Heart right ventricle (tissue), 16 donors: ENCODE measurements at regions not wholly inside any gene's neighbourhood (a gene's known extent, or its start where the extent isn't known, plus 50 kb on each side); places are given as distances from the start of the nearest gene placed in this dataset.
"Not testable (repeated sequence)": the region's sequence is repeated elsewhere in the genome, so short reads cannot be mapped to it uniquely, and the experiment has no call there.

Experiments used
- ATAC-seq, 8 donors: fragments of 200-7000 bp; cut with Tn5 transposase; one replicate each; pipeline ENCODE4 v1.9.1; 2020; ENCODE audit warnings: mild to moderate bottlenecking in 8 of 8, moderate library complexity in 8 of 8, moderate number of reproducible peaks in 1 of 8
- DNase-seq, 2 donors: peaks; one replicate each; pipeline ENCODE4 v3.0.0-alpha.2; 2020
- H3K27ac ChIP-seq, 10 donors: fragments of 200-600 bp; sonication (generic) in 2 of 10; one replicate each; pipeline versions ENCODE4 v1.5.0 to v1.8.0; 2020 to 2022; ENCODE audit warnings: mild to moderate bottlenecking in 3 of 10
- H3K27me3 ChIP-seq, 7 donors: fragments of 200-600 bp; one replicate each; pipeline ENCODE4 v1.8.0; 2021 to 2022; ENCODE audit warnings: mild to moderate bottlenecking in 2 of 7
- H3K36me3 ChIP-seq, 9 donors: fragments of 200-600 bp; sonication (generic) in 1 of 9; one replicate each; pipeline versions ENCODE4 v1.5.0 to v1.8.0; 2020 to 2022; ENCODE audit warnings: mild to moderate bottlenecking in 2 of 9
- H3K4me1 ChIP-seq, 9 donors: fragments of 200-600 bp; sonication (generic) in 1 of 9; one replicate each; pipeline versions ENCODE4 v1.5.0 to v1.8.0; 2020 to 2022; ENCODE audit warnings: mild to moderate bottlenecking in 4 of 9
- H3K4me3 ChIP-seq, 10 donors: fragments of 200-600 bp; sonication (generic) in 2 of 10; one replicate each; pipeline versions ENCODE4 v1.5.0 to v1.8.0; 2020 to 2022; ENCODE audit warnings: mild to moderate bottlenecking in 7 of 10, moderate library complexity in 2 of 10
- H3K9me3 ChIP-seq, 11 donors: fragments of 200-600 bp in 10 of 11; sonication (generic) in 2 of 11; one replicate each; pipeline versions ENCODE4 v1.5.0 to v1.8.0; 2013 to 2022; ENCODE audit warnings: mild to moderate bottlenecking in 2 of 11, control low read depth in 1 of 11, moderate library complexity in 1 of 11
- WGBS, 2 donors: extraction: QIAGEN DNeasy Blood & Tissue Kit; methylation state at CpG; one replicate each; pipeline ENCODE4 v1.1.7; 2013; ENCODE audit warnings: inconsistent platforms in 1 of 2; 5-methylcytosine and 5-hydroxymethylcytosine counted together
- intact Hi-C, 10 donors: fragments of 100-400 bp; cut with DNase I; formaldehyde crosslinking; loops; one replicate each; pipeline versions ENCODE4 v1.11.1 to v1.14.2; 2022
- TF ChIP-seq, protein P1 (sequence below), 9 donors: fragments of 200-600 bp; sonication (generic) in 2 of 9; IDR thresholded peaks; one replicate each; pipeline versions ENCODE4 v1.5.0 to v1.8.0; 2021 to 2022; ENCODE audit warnings: antibody characterized with exemption in 9 of 9, mild to moderate bottlenecking in 5 of 9, moderate library complexity in 1 of 9
- donor health status: Arrhythmogenic right ventricular cardiomyopathy.
- donor health status: ischemic (EF 13 %, LVEDD 7.1; RV severe dilation, severe dysfunction).
- donor health status: healthy with polysubstance abuse.
- donor health status: DM: no; HTN: yes; CAD: no.
- donor health status: DM: no; HTN: no; CAD: no.
- donor health status: ischemic (EF 25% LVEDD 6.9; RV normal size, moderate dysfunction).
- donor health status: ischemic (EF 25% LVEDD 5.7; RV mildly dilated, moderate dysfunction).
- donor health status: healthy.
- donor health status: DM: yes; HTN: yes; CAD: no.
- donor health status: Ischemic cardiomyopathy.
- donor health status: ischemic (EF 35%, LVEDD 5.7; RV mildly dilated, moderate dysfunction).
- donor health status: nonischemic (EF 11% LVEDD 7.7; RV severe dilation, severe dysfunction).
- donor health status: DM: yes; HTN: yes; CAD: no.
- donor health status: PGD.
- donor health status: ischemic (EF 29% LVEDD 5.4; RV normal size, mild dysfunction).
- donor health status: nonischemic (EF 23%, LVEDD 6.1; RV moderate dilation, normal function).

DNA sequence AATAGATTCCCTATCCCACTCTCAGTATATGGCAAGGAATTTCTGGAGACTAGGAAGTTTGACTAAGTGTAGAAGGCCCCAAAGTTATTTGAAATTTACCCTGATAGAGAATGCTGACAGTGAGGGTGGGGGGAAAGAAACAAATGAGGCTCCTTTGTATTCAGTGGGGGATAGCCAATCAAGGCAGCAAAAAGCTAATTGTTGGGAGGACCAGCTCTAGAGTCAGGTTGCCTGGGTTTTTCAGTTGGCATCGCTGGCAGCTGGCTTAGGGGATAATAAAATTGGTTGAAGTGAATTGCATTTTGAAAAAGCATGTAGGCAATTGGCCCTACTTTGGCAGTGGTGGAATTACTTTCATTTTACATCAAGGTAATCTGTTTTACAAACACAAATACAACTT lies 79.4 kb upstream of the STAM2 start:
- ATAC-seq (no peak), DNase-seq (no peak)
- intact Hi-C loops: no loop called here
- Histone ChIP-seq H3K4me1 (no peaks in the 10 kb centered on the region), H3K27me3 (peaks cover 0 to 9% (median 0%) of the 10 kb centered on the region in 7 donors), H3K9me3 (no peaks in the 10 kb centered on the region), H3K36me3 (no peaks in the 10 kb centered on the region), H3K27ac (no peak overlapping the region), H3K4me3 (no peak overlapping the region)
- 93 to 96% methylated on average over 1 of the region's 1 CpG for WGBS, 2 donors
- TF ChIP-seq, protein P1, sequence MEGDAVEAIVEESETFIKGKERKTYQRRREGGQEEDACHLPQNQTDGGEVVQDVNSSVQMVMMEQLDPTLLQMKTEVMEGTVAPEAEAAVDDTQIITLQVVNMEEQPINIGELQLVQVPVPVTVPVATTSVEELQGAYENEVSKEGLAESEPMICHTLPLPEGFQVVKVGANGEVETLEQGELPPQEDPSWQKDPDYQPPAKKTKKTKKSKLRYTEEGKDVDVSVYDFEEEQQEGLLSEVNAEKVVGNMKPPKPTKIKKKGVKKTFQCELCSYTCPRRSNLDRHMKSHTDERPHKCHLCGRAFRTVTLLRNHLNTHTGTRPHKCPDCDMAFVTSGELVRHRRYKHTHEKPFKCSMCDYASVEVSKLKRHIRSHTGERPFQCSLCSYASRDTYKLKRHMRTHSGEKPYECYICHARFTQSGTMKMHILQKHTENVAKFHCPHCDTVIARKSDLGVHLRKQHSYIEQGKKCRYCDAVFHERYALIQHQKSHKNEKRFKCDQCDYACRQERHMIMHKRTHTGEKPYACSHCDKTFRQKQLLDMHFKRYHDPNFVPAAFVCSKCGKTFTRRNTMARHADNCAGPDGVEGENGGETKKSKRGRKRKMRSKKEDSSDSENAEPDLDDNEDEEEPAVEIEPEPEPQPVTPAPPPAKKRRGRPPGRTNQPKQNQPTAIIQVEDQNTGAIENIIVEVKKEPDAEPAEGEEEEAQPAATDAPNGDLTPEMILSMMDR (IDR thresholded peaks at IDR 0.05): no peak

DNA sequence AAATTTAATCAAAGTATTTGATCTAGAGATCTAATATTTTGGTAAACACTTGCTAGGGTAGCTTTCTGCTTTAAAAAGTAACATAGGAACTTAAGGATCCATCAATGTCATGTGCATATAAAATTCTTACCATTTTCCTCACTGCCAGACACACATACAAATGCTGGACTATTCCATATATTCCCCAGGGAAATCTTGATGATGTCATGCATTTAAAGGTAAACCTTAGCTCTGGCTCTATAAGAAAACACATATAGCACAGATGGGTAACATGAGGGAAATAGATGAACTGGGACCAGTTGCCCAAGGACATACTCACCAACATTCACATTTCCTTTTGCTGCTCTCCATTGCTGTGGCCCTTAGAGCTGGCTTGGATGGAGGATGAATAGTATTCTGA lies 79.1 kb upstream of the FMNL2 start:
- DNase-seq (no peak), ATAC-seq (no peak)
- Histone ChIP-seq H3K27me3 (peaks cover 0 to 3% (median 0%) of the 10 kb centered on the region in 7 donors), H3K36me3 (no peaks in the 10 kb centered on the region), H3K4me3 (no peak overlapping the region), H3K9me3 (peaks cover 0 to 3% (median 0%) of the 10 kb centered on the region in 11 donors), H3K27ac (no peak overlapping the region), H3K4me1 (no peaks in the 10 kb centered on the region)
- intact Hi-C loops: no loop called here
- TF ChIP-seq, protein P1 (IDR thresholded peaks at IDR 0.05): no peak

DNA sequence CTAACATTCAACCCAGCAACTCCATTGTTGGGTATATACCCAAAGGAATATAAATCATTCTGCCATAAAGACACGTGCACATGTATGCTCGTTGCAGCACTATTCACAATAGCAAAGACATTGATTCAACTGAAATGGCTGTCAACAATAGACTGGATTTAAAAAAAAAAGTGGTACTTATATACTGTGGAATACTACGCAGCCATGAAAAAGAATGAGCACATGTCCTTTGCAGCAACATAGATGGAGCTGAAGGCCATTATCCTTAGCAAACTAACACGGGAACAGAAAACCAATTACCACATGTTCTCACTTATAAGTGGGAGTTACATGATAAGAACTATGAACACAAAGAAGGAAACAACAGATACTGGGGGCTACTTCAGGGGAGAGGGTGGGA lies 74.0 kb upstream of the FMNL2 start:
- ATAC-seq: no peak
- H3K27me3 ChIP-seq: peaks cover 0 to 3% (median 0%) of the 10 kb centered on the region in 7 donors
- H3K4me3 ChIP-seq: no peak overlapping the region
- no peak overlapping the region for H3K27ac ChIP-seq
- intact Hi-C loops: no loop called here
- H3K9me3 ChIP-seq: peaks cover 0 to 6% (median 0%) of the 10 kb centered on the region in 11 donors
- TF ChIP-seq, protein P1 (IDR thresholded peaks at IDR 0.05): no peak
- 82 to 85% methylated on average over 4 of the region's 4 CpGs for WGBS, 2 donors
- no peaks in the 10 kb centered on the region for H3K4me1 ChIP-seq
- H3K36me3 ChIP-seq: no peaks in the 10 kb centered on the region
- DNase-seq: no peak

DNA sequence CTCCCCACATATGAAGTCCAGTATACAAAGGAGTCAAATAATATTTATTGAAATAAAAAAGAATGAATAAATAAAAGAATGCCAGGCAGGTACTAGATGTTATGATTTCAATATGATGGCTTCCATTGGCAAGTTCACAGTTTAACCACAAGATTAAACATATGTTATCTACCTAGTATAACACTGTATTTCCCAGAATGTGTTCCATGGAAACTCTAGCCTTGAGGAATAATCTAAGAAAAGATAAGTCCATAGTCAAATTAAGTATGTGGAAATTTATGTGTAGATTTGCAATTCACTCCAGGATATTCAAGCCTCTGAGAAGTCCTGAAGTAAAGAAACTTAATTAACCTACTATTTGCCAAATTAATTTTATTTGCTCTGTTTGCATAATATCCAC lies 71.1 kb upstream of the FMNL2 start:
- intact Hi-C loops: no loop called here
- no peaks in the 10 kb centered on the region for H3K4me1 ChIP-seq
- H3K4me3 ChIP-seq: no peak overlapping the region
- TF ChIP-seq, protein P1 (IDR thresholded peaks at IDR 0.05): no peak
- no peak overlapping the region for H3K27ac ChIP-seq
- no peaks in the 10 kb centered on the region for H3K27me3 ChIP-seq
- H3K36me3 ChIP-seq: no peaks in the 10 kb centered on the region
- no peak for DNase-seq
- H3K9me3 ChIP-seq: peaks cover 0 to 19% (median 0%) of the 10 kb centered on the region in 11 donors
- ATAC-seq: no peak

DNA sequence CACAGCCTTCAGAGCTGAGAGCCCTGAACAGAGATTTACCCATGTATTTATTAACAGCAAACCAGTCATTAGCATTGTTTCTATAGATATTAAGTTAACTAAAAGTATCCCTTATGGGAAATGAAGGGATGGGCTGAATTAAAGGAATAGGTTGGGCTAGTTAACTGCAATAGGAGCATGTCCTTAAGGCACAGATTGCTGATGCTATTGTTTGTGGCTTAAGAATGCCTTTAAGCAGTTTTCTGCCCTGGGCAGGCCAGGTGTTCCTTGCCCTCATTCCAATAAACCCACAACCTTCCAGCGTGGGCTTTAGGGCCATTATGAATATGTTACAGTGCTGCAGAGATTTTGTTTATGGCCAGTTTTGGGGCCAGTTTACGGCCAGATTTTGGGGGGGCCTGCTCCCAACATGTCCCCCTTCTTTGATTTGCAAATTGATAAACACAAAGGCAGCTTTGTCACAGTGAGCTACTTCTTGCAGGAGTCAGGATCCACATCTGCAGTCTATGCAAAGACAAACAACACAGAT lies 61.2 kb upstream of the FMNL2 start:
- peaks cover 0 to 48% (median 7%) of the 10 kb centered on the region in 11 donors for H3K9me3 ChIP-seq
- H3K27me3 ChIP-seq, H3K4me3 ChIP-seq, H3K27ac ChIP-seq, intact Hi-C loops, H3K36me3 ChIP-seq, H3K4me1 ChIP-seq, ATAC-seq, DNase-seq: not testable (repeated sequence)
- 75 to 80% methylated on average over 2 of the region's 2 CpGs for whole genome bisulfite sequencing, 2 donors

DNA sequence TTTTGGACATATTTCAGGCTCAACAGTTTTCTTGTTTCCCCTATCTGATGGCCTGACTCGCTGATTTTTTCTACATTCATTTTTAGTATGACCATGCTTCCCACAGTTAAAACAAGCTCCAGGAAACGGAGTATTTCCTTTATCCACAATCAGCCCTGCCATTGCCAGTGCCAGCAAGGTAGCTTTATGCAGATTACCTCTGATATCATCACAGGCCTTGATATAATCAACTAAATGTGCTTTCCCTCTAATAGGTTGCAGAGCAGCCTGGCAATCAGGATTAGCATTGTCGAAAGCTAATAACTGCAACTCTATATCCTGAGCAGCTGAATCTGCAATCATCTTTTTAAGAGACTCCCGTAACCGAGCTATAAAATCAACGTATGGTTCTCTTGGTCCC lies 57.1 kb upstream of the FMNL2 start:
- H3K4me3 ChIP-seq, H3K27ac ChIP-seq, intact Hi-C loops, DNase-seq, H3K27me3 ChIP-seq, H3K36me3 ChIP-seq, ATAC-seq, H3K4me1 ChIP-seq: not testable (repeated sequence)
- H3K9me3 ChIP-seq: peaks cover 0 to 35% (median 7%) of the 10 kb centered on the region in 11 donors
- WGBS, 2 donors: 74 to 86% methylated on average over 6 of the region's 6 CpGs
